PFSK-1 (cell line): ENCODE measurements at regions not wholly inside any gene's neighbourhood (a gene's known extent, or its start where the extent isn't known, plus 50 kb on each side); places are given as distances from the start of the nearest gene placed in this dataset.

Experiments
- POLR2AphosphoS5 ChIP-seq: IDR thresholded peaks from 2 replicates; pipeline ENCODE4 v1.6.1; 2012; ENCODE audit warnings: low read depth, mild to moderate bottlenecking, control low read depth, low read length, moderate library complexity
- SIN3A ChIP-seq: IDR thresholded peaks from 2 replicates; pipeline ENCODE4 v1.6.1; 2012; ENCODE audit warnings: mild to moderate bottlenecking, low read length, moderate library complexity, borderline replicate concordance; ENCODE audit not compliant: insufficient read depth

- TF ChIP-seq POLR2AphosphoS5 = no peak
- no peak for TF ChIP-seq SIN3A
These were observed 441.0 kb downstream of the CDK5RAP2 start for GRCh38 chr9:120138955-120139354.
